ENCODE measurements at regions not wholly inside any gene's neighbourhood (a gene's known extent, or its start where the extent isn't known, plus 50 kb on each side); places are given as distances from the start of the nearest gene placed in this dataset.

DNA sequence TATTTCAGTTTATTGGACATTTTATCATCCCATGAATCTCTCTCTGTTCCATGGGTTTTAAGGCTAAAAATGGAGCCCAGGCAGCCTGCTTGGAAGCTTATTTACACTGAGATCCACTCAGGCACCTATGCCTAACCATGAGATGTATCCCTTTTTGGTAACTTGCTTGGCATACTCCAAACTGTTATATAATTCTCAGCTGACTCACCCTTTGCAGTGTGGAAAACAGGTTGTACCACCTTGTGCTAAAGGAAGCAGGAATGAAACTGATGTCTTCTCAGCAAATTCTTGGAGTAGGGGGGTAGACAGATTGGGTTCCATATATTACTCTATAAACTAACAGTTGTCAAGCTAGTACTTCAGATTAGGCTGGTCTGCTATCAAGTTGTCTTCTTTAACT, 483.6 kb downstream of the KLF5 start:
- TF ChIP-seq, protein P1, sequence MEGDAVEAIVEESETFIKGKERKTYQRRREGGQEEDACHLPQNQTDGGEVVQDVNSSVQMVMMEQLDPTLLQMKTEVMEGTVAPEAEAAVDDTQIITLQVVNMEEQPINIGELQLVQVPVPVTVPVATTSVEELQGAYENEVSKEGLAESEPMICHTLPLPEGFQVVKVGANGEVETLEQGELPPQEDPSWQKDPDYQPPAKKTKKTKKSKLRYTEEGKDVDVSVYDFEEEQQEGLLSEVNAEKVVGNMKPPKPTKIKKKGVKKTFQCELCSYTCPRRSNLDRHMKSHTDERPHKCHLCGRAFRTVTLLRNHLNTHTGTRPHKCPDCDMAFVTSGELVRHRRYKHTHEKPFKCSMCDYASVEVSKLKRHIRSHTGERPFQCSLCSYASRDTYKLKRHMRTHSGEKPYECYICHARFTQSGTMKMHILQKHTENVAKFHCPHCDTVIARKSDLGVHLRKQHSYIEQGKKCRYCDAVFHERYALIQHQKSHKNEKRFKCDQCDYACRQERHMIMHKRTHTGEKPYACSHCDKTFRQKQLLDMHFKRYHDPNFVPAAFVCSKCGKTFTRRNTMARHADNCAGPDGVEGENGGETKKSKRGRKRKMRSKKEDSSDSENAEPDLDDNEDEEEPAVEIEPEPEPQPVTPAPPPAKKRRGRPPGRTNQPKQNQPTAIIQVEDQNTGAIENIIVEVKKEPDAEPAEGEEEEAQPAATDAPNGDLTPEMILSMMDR (IDR thresholded peaks at IDR 0.05) = no peak
- TF ChIP-seq, protein P2, sequence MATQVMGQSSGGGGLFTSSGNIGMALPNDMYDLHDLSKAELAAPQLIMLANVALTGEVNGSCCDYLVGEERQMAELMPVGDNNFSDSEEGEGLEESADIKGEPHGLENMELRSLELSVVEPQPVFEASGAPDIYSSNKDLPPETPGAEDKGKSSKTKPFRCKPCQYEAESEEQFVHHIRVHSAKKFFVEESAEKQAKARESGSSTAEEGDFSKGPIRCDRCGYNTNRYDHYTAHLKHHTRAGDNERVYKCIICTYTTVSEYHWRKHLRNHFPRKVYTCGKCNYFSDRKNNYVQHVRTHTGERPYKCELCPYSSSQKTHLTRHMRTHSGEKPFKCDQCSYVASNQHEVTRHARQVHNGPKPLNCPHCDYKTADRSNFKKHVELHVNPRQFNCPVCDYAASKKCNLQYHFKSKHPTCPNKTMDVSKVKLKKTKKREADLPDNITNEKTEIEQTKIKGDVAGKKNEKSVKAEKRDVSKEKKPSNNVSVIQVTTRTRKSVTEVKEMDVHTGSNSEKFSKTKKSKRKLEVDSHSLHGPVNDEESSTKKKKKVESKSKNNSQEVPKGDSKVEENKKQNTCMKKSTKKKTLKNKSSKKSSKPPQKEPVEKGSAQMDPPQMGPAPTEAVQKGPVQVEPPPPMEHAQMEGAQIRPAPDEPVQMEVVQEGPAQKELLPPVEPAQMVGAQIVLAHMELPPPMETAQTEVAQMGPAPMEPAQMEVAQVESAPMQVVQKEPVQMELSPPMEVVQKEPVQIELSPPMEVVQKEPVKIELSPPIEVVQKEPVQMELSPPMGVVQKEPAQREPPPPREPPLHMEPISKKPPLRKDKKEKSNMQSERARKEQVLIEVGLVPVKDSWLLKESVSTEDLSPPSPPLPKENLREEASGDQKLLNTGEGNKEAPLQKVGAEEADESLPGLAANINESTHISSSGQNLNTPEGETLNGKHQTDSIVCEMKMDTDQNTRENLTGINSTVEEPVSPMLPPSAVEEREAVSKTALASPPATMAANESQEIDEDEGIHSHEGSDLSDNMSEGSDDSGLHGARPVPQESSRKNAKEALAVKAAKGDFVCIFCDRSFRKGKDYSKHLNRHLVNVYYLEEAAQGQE (IDR thresholded peaks at IDR 0.05; ENCODE audit: insufficient read depth in 1 of 2, low read depth in 2 of 2, low read length in 1 of 2) = no peak
- TF ChIP-seq POLR2AphosphoS5 (IDR thresholded peaks at IDR 0.05; ENCODE audit: low read depth, low read length) = no peak
- TF ChIP-seq TCF7L2 (IDR thresholded peaks at IDR 0.05; ENCODE audit: low read depth, low read length) = no peak
